Heart right ventricle (tissue), 16 donors: ENCODE measurements at regions not wholly inside any gene's neighbourhood (a gene's known extent, or its start where the extent isn't known, plus 50 kb on each side); places are given as distances from the start of the nearest gene placed in this dataset.

Experiments used
- ATAC-seq, 8 donors: fragments of 200-7000 bp; cut with Tn5 transposase; one replicate each; pipeline ENCODE4 v1.9.1; 2020; ENCODE audit warnings: mild to moderate bottlenecking in 8 of 8, moderate library complexity in 8 of 8, moderate number of reproducible peaks in 1 of 8
- DNase-seq, 2 donors: peaks; one replicate each; pipeline ENCODE4 v3.0.0-alpha.2; 2020
- H3K27ac ChIP-seq, 10 donors: fragments of 200-600 bp; sonication (generic) in 2 of 10; one replicate each; pipeline versions ENCODE4 v1.5.0 to v1.8.0; 2020 to 2022; ENCODE audit warnings: mild to moderate bottlenecking in 3 of 10
- H3K27me3 ChIP-seq, 7 donors: fragments of 200-600 bp; one replicate each; pipeline ENCODE4 v1.8.0; 2021 to 2022; ENCODE audit warnings: mild to moderate bottlenecking in 2 of 7
- H3K36me3 ChIP-seq, 9 donors: fragments of 200-600 bp; sonication (generic) in 1 of 9; one replicate each; pipeline versions ENCODE4 v1.5.0 to v1.8.0; 2020 to 2022; ENCODE audit warnings: mild to moderate bottlenecking in 2 of 9
- H3K4me1 ChIP-seq, 9 donors: fragments of 200-600 bp; sonication (generic) in 1 of 9; one replicate each; pipeline versions ENCODE4 v1.5.0 to v1.8.0; 2020 to 2022; ENCODE audit warnings: mild to moderate bottlenecking in 4 of 9
- H3K4me3 ChIP-seq, 10 donors: fragments of 200-600 bp; sonication (generic) in 2 of 10; one replicate each; pipeline versions ENCODE4 v1.5.0 to v1.8.0; 2020 to 2022; ENCODE audit warnings: mild to moderate bottlenecking in 7 of 10, moderate library complexity in 2 of 10
- H3K9me3 ChIP-seq, 11 donors: fragments of 200-600 bp in 10 of 11; sonication (generic) in 2 of 11; one replicate each; pipeline versions ENCODE4 v1.5.0 to v1.8.0; 2013 to 2022; ENCODE audit warnings: mild to moderate bottlenecking in 2 of 11, control low read depth in 1 of 11, moderate library complexity in 1 of 11
- WGBS, 2 donors: extraction: QIAGEN DNeasy Blood & Tissue Kit; methylation state at CpG; one replicate each; pipeline ENCODE4 v1.1.7; 2013; ENCODE audit warnings: inconsistent platforms in 1 of 2; 5-methylcytosine and 5-hydroxymethylcytosine counted together
- intact Hi-C, 10 donors: fragments of 100-400 bp; cut with DNase I; formaldehyde crosslinking; loops; one replicate each; pipeline versions ENCODE4 v1.11.1 to v1.14.2; 2022
- TF ChIP-seq, protein P1 (sequence below), 9 donors: fragments of 200-600 bp; sonication (generic) in 2 of 9; IDR thresholded peaks; one replicate each; pipeline versions ENCODE4 v1.5.0 to v1.8.0; 2021 to 2022; ENCODE audit warnings: antibody characterized with exemption in 9 of 9, mild to moderate bottlenecking in 5 of 9, moderate library complexity in 1 of 9
- donor health status: Arrhythmogenic right ventricular cardiomyopathy.
- donor health status: ischemic (EF 13 %, LVEDD 7.1; RV severe dilation, severe dysfunction).
- donor health status: healthy with polysubstance abuse.
- donor health status: DM: no; HTN: yes; CAD: no.
- donor health status: DM: no; HTN: no; CAD: no.
- donor health status: ischemic (EF 25% LVEDD 6.9; RV normal size, moderate dysfunction).
- donor health status: ischemic (EF 25% LVEDD 5.7; RV mildly dilated, moderate dysfunction).
- donor health status: healthy.
- donor health status: DM: yes; HTN: yes; CAD: no.
- donor health status: Ischemic cardiomyopathy.
- donor health status: ischemic (EF 35%, LVEDD 5.7; RV mildly dilated, moderate dysfunction).
- donor health status: nonischemic (EF 11% LVEDD 7.7; RV severe dilation, severe dysfunction).
- donor health status: DM: yes; HTN: yes; CAD: no.
- donor health status: PGD.
- donor health status: ischemic (EF 29% LVEDD 5.4; RV normal size, mild dysfunction).
- donor health status: nonischemic (EF 23%, LVEDD 6.1; RV moderate dilation, normal function).

- H3K27me3 ChIP-seq: peaks cover 0 to 62% (median 10%) of the 10 kb centered on the region in 7 donors
- WGBS, 2 donors: 31 to 46% methylated on average over 2 of the region's 2 CpGs
- H3K9me3 ChIP-seq: no peaks in the 10 kb centered on the region
These were observed 1261.2 kb downstream of the TMEM121 start for GRCh38 chr14:106787626-106788025.

GRCh38 chr14:106788534-106788933 is 1262.2 kb downstream of the TMEM121 start:
- H3K27ac ChIP-seq: no peak overlapping the region
- peaks cover 0 to 66% (median 18%) of the 10 kb centered on the region in 7 donors for H3K27me3 ChIP-seq
- ATAC-seq (no peak), DNase-seq (no peak)
- H3K4me3 ChIP-seq: no peak overlapping the region
- WGBS, 2 donors: 53 to 55% methylated on average over 6 of the region's 6 CpGs
- TF ChIP-seq, protein P1, sequence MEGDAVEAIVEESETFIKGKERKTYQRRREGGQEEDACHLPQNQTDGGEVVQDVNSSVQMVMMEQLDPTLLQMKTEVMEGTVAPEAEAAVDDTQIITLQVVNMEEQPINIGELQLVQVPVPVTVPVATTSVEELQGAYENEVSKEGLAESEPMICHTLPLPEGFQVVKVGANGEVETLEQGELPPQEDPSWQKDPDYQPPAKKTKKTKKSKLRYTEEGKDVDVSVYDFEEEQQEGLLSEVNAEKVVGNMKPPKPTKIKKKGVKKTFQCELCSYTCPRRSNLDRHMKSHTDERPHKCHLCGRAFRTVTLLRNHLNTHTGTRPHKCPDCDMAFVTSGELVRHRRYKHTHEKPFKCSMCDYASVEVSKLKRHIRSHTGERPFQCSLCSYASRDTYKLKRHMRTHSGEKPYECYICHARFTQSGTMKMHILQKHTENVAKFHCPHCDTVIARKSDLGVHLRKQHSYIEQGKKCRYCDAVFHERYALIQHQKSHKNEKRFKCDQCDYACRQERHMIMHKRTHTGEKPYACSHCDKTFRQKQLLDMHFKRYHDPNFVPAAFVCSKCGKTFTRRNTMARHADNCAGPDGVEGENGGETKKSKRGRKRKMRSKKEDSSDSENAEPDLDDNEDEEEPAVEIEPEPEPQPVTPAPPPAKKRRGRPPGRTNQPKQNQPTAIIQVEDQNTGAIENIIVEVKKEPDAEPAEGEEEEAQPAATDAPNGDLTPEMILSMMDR (IDR thresholded peaks at IDR 0.05): no peak
- no peaks in the 10 kb centered on the region for H3K9me3 ChIP-seq
- H3K4me1 ChIP-seq: no peaks in the 10 kb centered on the region
- H3K36me3 ChIP-seq: no peaks in the 10 kb centered on the region
- intact Hi-C loops: no loop called here

More at GRCh38 chr14:106787626-106788025, 1261.2 kb downstream of the TMEM121 start:
- no peak overlapping the region for H3K4me3 ChIP-seq
- H3K36me3 ChIP-seq: no peaks in the 10 kb centered on the region
- intact Hi-C loops: no loop called here
- no peak for DNase-seq
- TF ChIP-seq, protein P1 (IDR thresholded peaks at IDR 0.05): no peak
- H3K4me1 ChIP-seq: no peaks in the 10 kb centered on the region
- ATAC-seq: no peak
- no peak overlapping the region for H3K27ac ChIP-seq

DNA sequence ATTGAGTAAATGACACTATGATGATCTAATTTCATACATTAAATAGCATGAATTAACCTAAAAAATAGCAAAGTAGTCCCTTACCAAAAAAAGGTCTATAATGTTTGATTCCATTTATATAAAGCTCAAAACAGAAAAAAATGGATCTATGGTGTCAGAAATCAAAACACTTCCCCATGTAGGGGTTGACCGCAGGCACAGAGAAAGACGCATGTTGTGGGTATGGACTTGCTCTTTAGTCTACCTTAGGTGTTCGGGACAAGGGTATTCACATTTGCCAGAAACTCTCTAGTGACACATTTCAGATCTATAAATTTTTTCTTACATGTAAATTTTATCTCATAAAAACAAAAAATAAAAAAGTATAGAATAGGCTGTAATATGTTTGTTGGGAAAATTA is 1262.9 kb downstream of the TMEM121 start:
- Histone ChIP-seq H3K36me3 (no peaks in the 10 kb centered on the region), H3K27ac (no peak overlapping the region), H3K27me3 (peaks cover 0 to 63% (median 18%) of the 10 kb centered on the region in 7 donors), H3K4me1 (no peaks in the 10 kb centered on the region), H3K4me3 (no peak overlapping the region), H3K9me3 (no peaks in the 10 kb centered on the region)
- intact Hi-C loops: no loop called here
- TF ChIP-seq, protein P1 (IDR thresholded peaks at IDR 0.05): no peak
- no peak for ATAC-seq
- 84 to 87% methylated on average over 3 of the region's 3 CpGs for WGBS, 2 donors
- no peak for DNase-seq

- Histone ChIP-seq H3K4me1 (no peaks in the 10 kb centered on the region), H3K9me3 (no peaks in the 10 kb centered on the region), H3K4me3 (no peak overlapping the region), H3K27me3 (peaks cover 0 to 57% (median 16%) of the 10 kb centered on the region in 7 donors), H3K36me3 (no peaks in the 10 kb centered on the region), H3K27ac (no peak overlapping the region)
- DNase-seq (peak in 1 of 2 donors; percentile 57), ATAC-seq (no peak)
- intact Hi-C loops: no loop called here
- 44 to 47% methylated on average over 17 of the region's 17 CpGs for WGBS, 2 donors
- TF ChIP-seq, protein P1 (IDR thresholded peaks at IDR 0.05): peak; percentile 26 to 81 (median 52)
These were observed 1264.0 kb downstream of the TMEM121 start for GRCh38 chr14:106790189-106791036.
